GM19328 (cell line): ENCODE measurements at regions not wholly inside any gene's neighbourhood (a gene's known extent, or its start where the extent isn't known, plus 50 kb on each side); places are given as distances from the start of the nearest gene placed in this dataset.

Experiments used
- ATAC-seq: cut with Tn5 transposase; IDR thresholded peaks from one replicate; pipeline ENCODE4 v1.9.1; 2021; ENCODE audit warnings: mild to moderate bottlenecking, moderate library complexity; ENCODE audit not compliant: unreplicated experiment

DNA sequence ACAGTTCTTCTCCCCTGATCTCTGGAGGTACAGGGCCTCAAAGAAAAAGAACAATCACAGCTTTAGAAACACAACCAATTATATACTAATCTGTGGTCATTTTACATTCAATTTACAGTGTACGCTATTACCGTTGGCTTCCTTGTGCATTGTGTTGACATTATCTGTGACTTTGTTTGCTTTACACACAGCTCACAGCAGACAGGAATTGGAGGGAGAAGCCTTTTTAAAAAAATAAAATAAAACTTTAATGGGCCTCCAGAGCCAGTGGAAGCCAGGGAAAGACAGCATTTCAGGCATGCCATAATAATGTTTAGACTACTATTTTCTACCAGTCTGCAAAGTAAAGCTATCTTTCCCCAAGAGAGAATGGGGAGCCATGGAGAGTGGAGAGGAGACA, 179.0 kb upstream of the ADO start:
- no peak for ATAC-seq

DNA sequence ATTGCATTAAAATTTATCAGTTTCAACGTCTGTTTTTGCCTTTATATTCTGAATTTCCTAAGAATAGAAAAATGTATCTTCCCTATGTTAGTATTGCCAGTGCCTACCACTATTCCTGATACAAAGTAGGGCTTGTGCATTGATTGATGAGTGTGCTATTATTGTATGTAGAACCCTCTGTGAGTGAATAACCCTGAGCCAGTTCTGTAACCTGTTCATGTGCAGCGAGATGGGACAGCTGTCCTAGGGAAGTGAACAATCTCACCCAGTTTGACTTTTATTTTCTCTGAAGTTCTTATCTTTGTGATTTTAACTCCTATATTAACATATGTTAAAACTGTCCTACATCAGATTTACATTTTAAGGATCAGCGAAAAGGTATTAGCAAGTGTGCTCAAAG, 178.4 kb upstream of the ADO start:
- no peak for ATAC-seq

DNA sequence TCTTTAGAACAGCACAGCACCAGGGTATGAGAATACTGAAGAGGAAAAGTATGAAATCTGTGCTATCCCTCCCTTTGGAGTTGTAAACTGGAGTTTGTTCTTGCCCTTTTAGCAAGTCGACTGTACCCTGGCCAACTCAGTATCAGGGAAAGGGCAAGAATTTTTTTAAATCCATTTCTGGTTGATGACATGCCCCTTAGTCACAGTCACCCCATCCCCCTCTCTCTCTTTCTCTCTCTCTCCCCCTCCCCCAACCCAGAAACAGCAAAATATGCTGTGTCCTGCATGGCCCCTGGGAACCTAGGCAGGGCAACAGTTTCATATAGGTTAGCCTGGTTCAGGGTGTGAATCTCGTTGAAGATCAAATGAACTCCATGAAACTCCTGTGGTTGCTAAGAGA, 177.7 kb upstream of the ADO start:
- ATAC-seq: no peak

DNA sequence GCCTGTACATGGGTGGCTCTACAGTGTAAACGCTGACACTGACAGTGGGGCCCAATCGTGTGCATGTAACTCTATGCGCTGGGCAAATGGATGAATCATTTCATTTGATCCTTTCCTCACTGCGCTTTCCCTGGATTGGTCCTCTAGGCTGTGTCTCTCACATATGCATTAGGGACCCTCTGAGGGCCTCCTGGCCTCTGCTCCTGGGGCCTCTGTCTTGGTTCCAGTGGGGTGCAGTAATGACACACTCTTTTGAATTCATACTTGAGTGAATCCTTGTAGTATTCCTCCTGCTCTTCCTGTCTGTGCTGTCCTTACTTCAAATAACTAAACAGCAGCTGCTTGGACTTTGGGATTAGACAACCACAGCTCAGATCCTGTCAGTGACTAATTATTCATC, 176.5 kb upstream of the ADO start:
- no peak for ATAC-seq

DNA sequence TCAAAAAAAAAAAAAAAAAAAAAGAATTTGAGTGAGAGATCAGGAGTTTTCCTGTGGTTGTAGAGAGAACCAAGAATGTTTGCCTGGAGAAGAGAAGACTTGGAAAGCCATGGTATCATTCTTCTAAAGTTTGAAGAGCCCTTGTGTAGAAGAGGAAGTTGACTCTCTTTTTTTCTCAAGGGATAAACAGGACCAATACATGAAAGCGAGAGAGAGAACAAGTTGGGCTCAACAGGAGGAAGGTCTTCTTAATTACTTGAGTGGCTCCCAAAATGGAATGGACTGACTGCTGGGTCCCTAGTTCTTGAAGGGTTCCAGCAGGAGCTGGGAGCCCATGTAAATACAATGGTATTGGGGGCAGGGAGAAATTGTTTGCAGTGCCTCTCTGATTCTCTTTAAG, 173.3 kb upstream of the ADO start:
- ATAC-seq: no peak

DNA sequence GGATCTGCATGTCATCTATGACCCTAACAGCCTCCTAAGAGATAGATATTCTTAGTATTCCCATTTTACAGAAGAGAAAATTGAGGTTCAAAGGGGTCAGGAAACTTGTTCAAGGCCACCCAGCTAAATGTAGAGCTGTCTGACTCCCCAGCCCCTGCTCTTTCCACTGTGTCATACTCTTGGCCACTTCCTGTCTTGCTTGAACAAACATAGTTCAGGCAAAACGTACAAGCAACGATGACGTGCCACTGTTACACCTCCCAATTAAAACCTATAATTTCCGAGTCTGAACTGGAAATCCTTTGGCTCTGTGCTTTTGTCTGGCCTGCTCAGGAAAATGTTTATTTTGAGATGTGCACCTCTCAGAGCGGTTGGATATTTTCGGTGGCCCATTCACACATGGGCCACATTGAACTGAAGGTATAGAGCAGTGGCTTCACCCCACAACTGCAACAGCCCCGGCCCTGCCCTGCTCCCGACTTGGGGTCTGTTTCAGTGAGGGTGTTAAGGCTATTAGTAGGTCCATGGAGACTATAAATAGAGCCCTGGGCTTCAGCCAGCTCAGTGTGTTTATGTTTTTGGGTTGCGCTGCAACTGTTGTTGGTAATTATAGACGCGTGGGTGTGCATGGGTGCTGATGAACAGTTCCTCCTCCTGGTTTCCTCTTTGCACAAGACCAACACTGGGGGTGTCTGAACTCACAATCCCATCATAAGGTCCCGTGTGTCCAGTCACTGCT, 172.3 kb upstream of the ADO start:
- ATAC-seq: peak; percentile 70

DNA sequence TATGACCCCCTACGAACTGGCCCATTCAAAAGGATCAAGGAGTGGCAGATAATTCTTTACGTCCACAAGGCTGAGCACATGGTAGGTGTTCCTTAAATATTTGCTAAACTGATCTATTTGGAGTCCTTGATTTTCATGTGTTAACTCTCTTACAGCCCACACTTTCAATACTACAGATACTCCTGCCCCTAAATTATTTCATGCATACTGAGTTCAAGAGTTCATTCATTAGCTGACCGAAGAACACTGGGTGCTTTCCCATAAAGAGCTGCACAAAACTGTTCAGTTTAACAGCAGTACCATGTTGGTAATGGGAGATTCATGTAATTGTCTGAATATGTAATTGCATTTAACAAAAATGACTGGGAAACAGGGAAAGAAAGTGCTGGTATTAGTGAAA, 170.5 kb upstream of the ADO start:
- no peak for ATAC-seq

DNA sequence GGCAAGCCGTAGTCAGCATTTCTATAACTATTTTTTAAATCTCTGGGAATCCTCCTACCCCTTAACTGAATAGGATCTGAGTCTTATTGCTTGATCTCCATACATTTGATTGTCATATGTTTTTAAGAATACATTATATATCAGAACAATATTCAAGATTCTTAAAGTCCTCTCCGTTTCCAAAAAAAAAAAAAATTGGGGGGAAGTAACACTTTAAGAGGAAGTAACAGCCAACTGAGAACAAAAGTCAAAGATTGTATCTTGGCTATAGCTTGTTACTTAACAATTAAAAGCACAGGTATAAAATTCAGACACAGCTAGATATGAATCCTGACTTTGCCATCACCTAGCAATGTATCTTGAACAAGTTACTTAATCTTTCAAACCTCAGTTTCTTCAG, 169.9 kb upstream of the ADO start:
- ATAC-seq: no peak

DNA sequence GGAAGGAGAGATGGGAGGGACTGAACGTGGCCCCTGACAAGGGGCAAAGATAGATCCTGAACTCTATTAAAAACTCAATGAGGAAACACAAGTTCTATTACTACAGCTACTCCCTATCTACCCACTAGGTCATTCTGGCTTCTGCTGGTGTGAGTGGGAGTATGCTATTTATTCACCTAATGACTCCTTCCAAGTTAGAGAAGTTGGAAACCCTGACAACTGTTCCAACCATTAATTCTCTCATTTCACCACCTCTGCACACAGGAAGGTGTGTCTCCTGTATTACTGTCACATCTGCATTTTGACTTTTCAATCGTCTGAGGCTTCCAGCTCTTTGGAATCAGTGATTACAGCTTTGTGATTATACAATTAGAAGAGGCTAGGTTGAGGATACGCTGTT, 169.4 kb upstream of the ADO start:
- no peak for ATAC-seq

DNA sequence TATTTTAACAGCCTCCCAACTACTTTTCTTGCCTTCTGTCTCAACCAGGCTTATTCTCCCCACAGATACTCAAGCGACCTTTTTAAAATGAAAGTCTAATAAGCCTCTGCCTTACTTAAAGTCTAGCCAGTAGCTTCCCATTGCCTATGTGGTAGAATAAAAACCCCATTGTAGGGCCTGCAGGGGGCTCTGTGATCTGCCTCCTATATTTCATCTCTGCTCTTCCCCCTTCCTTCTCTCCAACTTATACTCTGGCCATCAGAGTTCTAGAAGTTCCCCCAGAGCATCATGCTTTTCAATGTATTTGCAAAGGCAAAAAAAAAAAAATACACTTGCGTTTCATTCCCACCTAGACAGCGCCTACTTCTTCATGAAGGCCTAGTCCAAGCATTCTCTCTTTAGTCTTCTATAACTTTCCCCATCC, 167.7 kb upstream of the ADO start:
- no peak for ATAC-seq

DNA sequence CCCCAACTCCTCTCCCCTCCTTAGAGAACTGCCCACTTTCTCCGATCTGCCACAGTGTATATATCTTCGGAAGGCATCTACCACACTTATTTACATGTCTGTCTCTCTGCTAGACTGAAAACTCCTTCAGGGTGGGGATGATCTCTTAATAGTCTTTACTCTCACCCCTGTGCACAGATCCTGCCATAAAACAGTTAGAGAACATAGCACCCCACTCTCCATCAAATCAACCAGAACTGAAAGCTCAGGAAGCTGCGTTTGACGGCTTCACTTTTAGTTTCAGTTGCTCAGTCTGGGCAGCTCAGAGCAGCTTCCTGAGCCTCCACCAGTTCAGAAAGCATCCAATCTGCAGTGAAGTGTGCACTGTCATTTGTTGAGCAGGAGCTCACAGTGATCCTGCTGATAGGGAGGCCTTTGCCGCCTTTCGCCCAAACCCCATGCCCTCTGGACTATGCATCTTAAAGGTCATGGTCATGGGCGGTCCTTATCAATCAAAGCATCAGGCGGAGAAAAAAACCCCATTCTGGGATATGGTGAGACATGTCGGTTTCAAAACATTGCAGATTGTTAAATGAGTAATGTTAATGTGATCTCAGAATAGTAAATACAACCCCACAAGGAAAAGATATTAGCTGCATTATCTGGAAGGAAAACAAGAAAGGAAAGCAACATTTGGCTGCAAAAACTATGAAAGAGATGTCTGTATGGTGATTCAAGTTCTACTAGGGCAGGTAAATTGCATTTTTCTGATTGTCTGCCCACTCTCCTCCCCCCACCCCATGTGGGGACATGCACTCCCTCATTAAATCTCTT, 167.1 kb upstream of the ADO start:
- peak; percentile 52 for ATAC-seq

DNA sequence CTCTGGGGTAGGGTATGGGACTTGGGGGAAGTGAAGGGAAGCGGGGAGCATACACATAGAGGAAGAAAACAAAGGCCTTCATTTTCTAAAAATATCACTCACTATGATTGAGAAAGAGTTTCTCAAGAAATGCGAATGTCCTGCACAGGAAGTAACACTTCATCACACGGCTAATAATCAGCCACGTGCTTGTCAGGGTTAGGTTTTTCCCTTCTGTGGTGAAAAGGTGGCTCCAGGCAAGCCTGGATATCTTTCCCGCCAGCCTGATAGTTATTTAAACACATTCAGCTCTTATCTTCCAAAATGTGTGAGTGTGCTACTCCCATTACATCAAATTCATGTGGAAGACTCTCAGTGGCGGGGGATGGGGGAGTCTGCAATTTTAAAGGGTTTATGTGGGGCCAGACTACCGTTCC, 166.4 kb upstream of the ADO start:
- peak; percentile 21 for ATAC-seq

DNA sequence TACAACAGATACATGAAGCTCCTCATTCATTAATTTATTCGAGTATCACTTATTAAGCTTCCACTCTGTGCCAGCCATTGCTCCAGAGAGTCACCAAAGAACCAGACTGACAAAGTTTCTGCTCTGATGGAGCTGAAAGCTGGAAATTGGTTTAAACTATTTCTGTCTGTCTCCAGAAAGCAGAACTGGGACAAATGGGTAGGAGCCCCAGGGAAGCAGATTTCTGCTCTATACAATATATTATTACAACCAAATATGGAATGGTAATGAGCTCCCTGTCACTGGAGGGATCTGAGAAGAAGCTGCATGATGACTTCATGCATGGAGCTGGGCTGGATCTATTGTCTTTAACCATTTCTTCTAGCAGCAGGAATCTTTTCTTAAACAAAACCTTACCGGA, 165.4 kb upstream of the ADO start:
- ATAC-seq: no peak

DNA sequence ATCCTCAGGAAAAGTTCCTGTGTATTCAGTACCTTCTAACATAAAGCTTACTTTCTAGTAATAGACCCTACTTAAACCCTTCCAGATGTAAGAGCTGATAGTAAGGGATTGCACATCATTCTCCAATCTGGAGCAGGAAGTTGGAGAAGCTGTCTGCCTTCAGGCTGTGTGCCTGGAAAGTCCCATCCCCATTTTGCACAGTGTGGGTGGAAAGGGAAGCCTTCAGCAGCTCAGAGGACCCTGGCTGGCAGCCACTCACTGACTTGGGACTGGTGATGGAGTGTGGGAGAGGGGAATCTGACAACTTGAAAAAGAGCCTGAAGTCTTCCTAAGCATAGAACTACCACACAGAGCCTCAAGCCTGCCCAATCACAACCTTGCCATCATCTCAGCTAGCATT, 164.1 kb upstream of the ADO start:
- no peak for ATAC-seq

DNA sequence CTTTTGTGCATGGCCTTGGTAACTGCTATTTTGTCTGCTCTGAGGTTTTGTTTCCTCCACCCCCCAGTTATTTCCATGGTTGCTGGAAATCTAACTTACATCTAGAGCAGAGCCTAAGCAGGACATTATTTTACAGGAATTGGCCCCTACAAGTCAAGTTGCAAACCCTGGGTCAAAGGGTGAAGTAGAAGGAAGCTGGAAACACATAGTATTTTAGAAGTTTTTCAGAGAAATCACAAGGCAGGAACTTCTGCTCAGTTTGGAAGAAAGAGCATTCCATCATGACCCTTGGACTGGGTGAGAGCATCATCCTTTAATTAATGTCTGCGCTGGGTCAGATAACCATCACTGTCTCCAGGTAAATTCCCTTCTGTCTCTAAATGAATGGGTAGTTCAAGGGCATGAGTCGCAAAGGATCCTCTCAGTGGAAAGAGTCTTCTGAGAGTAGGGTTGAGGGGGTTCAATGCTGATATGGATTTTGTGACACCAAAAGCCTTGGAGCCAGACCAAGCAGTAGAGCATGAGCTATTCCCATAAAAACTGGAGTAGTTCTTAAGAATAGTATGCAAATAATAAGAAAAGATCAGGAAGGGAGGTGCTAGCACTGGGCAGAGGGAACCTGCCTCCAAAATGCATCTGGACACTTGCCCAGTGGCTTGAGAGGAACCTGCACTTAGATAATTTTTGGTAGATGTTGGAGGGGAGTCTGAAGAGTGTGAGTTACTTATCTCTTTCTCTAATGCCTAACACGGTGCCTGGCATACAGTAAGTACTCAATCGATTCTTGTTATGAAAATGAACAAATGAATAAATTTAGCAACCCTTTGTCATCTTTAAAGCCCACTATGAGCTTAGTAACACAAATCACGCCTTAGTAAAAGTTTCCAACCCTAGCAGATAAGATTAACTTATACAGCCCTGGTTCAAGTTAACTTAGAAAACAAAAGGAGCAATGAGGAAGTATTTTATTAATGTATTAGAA, 160.6 kb upstream of the ADO start:
- no peak for ATAC-seq

DNA sequence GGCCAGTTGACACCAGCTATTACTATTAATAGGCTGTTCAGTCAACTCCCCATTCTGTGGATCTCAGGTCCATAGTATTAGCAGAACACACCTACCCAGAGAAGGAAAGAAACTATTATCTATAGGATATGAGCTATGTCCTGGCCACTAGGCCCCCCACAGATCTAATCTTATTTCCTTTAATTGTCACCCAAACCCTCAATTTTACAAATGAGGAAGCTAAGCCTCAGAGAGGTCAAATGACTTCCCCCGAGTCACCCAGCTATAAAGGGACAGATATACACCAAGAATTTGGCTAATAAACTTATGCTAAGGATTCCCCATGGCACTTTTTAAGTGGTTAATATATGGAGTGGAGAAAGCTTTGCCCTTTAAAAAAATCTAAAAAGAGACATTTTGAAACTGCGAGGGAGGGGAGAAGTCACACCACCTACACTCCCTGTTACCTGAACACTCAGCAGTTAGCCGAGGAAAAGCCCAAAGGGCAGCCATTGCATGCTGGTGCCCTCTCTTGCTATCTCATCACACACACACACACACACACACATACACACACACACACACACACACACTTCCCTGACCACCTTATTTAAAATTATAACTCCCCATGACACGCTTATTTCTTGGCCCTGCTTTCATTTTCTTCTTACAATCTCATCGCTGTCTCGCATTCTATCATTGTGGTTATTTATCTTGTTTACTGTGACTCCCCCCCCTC, 157.0 kb upstream of the ADO start:
- no peak for ATAC-seq

DNA sequence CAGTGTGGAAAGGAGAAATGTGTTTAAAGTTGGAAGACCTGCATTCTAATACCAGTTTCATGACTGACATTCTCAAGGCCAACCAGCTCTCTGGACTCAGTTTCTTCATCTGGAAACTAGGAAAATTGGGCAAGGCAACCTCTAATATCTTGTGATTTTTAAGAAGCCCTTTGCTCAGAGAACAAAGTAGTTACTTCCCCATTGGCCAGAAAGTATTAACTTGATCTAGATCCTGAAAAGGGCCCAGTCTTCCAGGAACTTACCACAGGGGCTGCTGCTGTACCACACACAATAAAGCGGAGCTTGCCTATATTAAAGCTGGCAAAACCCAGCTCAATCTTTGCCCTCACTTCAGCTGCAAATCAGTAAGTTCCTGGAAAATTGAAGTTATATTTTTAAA, 155.6 kb upstream of the ADO start:
- no peak for ATAC-seq

DNA sequence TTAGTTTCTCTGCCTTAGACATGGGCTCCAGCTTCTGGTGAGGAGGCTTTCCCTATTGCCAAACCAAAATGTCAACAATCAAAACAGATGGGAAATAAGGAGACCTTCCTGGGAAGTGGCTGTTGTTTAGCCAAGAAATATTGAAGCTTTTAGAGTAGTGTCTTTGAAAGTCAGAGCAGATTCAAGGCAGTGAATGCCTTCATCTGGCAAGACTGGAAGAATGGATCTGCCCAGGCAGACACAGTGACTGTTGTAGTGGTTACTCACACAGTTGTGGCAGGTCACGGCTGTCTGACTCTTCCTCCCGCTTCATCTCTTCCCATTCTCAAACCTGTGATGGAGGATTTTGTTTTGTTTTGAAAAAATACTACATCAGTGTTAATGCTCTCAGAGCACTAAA, 154.1 kb upstream of the ADO start:
- no peak for ATAC-seq

DNA sequence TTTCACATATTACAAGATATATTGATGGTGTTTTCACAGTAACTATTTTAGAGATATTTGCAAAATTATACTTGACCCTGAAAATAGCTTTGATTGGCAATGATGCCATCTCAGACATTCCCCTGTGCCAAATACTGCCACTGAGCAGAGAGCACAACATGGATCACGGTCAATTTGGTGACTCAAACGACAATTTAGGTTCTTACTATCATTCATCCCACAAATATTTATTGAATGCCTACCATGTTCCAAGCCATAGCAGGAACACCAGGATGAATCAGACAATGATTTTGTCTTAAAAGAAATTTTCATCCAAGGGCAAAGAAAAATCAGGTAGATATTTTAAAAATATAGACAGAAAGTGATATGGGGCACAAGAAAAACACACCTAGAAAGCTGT, 153.2 kb upstream of the ADO start:
- no peak for ATAC-seq

DNA sequence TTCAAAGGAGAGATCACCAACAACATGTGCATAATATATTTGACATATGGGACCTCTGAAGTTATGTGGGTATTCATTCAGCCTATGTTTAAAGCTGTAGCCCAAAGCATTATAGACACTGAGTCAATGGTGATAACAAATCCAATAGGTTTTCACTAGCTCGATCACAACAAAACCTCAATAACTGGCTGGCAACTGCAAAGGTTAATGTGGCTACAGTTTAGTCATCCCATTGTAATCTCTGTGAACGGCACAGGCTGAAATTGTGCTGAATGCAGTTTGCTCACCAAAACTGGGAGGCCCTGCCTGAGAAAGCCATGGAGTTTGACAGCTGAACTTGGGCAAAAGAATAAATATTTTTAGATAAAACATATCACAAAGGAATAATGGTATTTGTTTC, 152.4 kb upstream of the ADO start:
- no peak for ATAC-seq

DNA sequence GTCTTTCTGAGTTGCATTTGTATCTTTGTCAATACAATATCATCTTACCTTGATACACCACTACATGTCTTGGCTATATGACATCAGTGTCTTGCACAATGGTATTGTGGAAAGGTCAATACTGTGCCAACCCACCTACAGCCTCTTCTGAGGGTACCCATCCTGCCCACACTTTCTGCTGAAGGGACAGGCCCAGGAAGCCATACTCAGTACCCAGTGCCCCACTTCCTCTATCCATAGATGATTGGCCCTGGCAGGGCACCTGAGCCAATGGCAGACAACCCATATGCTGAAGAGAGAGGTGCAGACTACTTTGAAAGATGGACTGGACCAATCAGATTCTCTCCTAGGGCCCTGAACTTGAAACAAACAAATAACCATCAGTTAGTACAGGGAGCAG, 152.0 kb upstream of the ADO start:
- ATAC-seq: no peak
